ENCODE measurements at regions not wholly inside any gene's neighbourhood (a gene's known extent, or its start where the extent isn't known, plus 50 kb on each side); places are given as distances from the start of the nearest gene placed in this dataset.

DNA sequence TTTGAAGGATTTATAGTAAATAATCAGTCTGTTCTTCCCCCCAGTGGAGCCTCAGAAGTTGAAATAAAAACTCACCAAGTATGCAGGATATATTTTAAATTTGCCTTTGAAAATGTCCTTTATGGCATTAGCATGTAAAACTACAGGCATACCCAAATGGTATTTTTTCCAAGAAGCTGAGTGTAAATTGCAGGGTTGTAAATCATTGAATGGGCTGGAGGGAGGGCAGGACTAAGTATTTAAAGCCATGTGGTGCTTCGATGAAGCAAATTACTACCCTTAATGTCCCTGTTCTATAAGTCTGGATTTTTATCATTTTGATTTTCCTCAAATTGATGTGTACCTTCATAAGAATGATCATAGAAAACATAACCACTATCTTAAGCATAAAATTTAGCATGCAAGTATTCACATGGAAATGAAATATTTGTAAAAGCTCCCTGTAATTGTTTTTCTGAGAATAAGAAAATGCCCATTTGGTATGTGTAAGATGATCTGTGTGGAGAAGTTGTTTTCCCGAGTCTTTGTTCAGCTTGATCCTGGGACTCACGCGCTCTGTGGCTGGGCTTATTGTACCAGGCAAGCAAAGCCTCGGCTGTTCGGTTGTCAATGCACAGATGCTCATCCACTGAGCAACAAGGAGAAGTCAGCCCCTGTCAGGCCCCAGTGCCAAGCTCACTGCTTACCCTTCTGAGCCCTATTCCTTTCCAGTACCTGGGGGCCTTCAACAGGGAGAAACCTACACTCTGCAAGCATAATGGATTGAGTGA is 66.7 kb downstream of the CD164 start:
- intact Hi-C loops (cut with DNase I; ENCODE audit: low total_unique reads) = no loop called here
- DNase-seq (ENCODE audit: low spot score in 2 of 2) = no peak
- TF ChIP-seq CTCF (IDR thresholded peaks at IDR 0.05) = no peak
- TF ChIP-seq POLR2A (IDR thresholded peaks at IDR 0.05) = no peak
- no peak overlapping the region for H3K4me3 ChIP-seq (ENCODE audit: low read depth, poor library complexity, severe bottlenecking)
- 76 to 82% methylated on average over 6 of the region's 6 CpGs for WGBS, 2 donors

- no peak for DNase-seq (ENCODE audit: low spot score in 2 of 2)
- intact Hi-C loops (cut with DNase I; ENCODE audit: low total_unique reads) = no loop called here
- TF ChIP-seq POLR2A (IDR thresholded peaks at IDR 0.05) (no peak), CTCF (IDR thresholded peaks at IDR 0.05) (no peak)
- H3K4me3 ChIP-seq (ENCODE audit: low read depth, poor library complexity, severe bottlenecking) = no peak overlapping the region
- WGBS, 2 donors = 75 to 80% methylated on average over 12 of the region's 12 CpGs
Observed at GRCh38 chr6:109314313-109314712, 68.0 kb downstream of the CD164 start.

DNA sequence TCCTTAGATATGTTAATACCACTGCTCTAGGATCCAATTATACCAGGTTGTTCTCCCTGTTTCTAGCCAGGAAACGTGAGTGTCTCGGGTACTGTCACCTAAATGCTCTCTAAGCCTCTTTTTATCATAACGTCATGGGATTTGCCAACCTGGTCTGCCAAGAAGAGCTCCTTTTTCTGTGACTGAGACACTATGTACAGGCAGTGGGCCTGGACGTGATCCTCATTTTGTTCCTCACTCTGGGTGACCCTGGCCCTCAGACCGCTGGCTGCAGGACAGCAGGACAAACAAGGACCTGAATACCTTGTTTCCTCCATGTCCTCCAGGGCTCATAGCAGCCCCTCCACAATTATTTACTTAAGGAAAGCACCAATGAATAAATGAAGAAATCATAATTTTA is 69.1 kb downstream of the CD164 start:
- 94 to 96% methylated on average over 5 of the region's 5 CpGs for WGBS, 2 donors
- peak in 1 of 2 donors; percentile 53 for DNase-seq (ENCODE audit: low spot score in 2 of 2)
- no peak for TF ChIP-seq CTCF (IDR thresholded peaks at IDR 0.05)
- no peak overlapping the region for H3K4me3 ChIP-seq (ENCODE audit: low read depth, poor library complexity, severe bottlenecking)
- intact Hi-C loops (cut with DNase I; ENCODE audit: low total_unique reads) = no loop called here

GRCh38 chr6:109311471-109311870 is 70.8 kb downstream of the CD164 start:
- 56 to 69% methylated on average over 2 of the region's 2 CpGs for WGBS, 2 donors
- intact Hi-C loops (cut with DNase I; ENCODE audit: low total_unique reads) = no loop called here
- DNase-seq (ENCODE audit: low spot score in 2 of 2) = peak in 1 of 2 donors; percentile 63
- H3K4me3 ChIP-seq (ENCODE audit: low read depth, poor library complexity, severe bottlenecking) = no peak overlapping the region
- TF ChIP-seq POLR2A (IDR thresholded peaks at IDR 0.05) (no peak), CTCF (IDR thresholded peaks at IDR 0.05) (no peak)

- H3K4me3 ChIP-seq (ENCODE audit: low read depth, poor library complexity, severe bottlenecking) = no peak overlapping the region
- no peak for TF ChIP-seq POLR2A (IDR thresholded peaks at IDR 0.05)
- TF ChIP-seq CTCF (IDR thresholded peaks at IDR 0.05) = no peak
- intact Hi-C loops (cut with DNase I; ENCODE audit: low total_unique reads) = no loop called here
- 83 to 94% methylated on average over 4 to 5 of the region's 5 CpGs for WGBS, 2 donors
- no peak for DNase-seq (ENCODE audit: low spot score in 2 of 2)
Observed at GRCh38 chr6:109309917-109310316, 72.3 kb downstream of the CD164 start.

DNA sequence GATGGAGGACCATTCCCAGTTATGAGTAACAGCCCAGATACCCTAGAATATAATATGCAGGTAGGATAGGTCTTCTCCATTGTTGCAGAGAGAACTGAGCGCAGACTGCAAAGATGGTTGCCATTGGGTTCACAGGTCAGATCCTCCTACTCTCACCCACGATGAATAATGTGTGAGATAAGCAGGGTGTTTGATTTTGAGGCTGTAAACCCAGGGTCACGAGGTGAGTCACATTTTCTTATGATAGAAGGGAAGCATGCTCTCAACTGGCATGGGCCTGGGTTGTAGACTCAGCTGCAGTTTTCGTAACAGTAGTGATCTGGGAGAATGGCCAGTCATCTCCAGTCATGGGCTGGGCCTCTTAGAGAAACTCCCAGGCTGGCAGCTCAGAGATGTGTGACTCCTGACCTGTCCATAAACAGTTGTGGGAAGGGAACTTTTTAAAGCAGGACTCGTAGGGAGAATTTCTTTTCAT is 74.2 kb downstream of the CD164 start:
- TF ChIP-seq POLR2A (IDR thresholded peaks at IDR 0.05) (no peak), CTCF (IDR thresholded peaks at IDR 0.05) (no peak)
- 55 to 63% methylated on average over 5 of the region's 5 CpGs for WGBS, 2 donors
- intact Hi-C loops (cut with DNase I; ENCODE audit: low total_unique reads) = no loop called here
- H3K4me3 ChIP-seq (ENCODE audit: low read depth, poor library complexity, severe bottlenecking) = no peak overlapping the region
- DNase-seq (ENCODE audit: low spot score in 2 of 2) = peak; percentile 88 to 91

Measured in lower leg skin (tissue), 4 donors.